HG02798 (cell line): ENCODE measurements at regions not wholly inside any gene's neighbourhood (a gene's known extent, or its start where the extent isn't known, plus 50 kb on each side); places are given as distances from the start of the nearest gene placed in this dataset.
"Not testable (repeated sequence)": the region's sequence is repeated elsewhere in the genome, so short reads cannot be mapped to it uniquely, and the experiment has no call there.

ENCODE experiments used
- ATAC-seq: cut with Tn5 transposase; IDR thresholded peaks from one replicate; pipeline ENCODE4 v1.9.1; 2021; ENCODE audit warnings: mild to moderate bottlenecking; ENCODE audit not compliant: unreplicated experiment, poor library complexity

- ATAC-seq, result no peak
Observed at GRCh38 chr7:118872568-118872967, 648.1 kb downstream of the ANKRD7 start.

- ATAC-seq, result no peak
Observed at GRCh38 chr7:118877187-118877586, 652.7 kb downstream of the ANKRD7 start.

- ATAC-seq, result no peak
Observed at GRCh38 chr7:118878336-118878735, 653.8 kb downstream of the ANKRD7 start.

- ATAC-seq, result no peak
Observed at GRCh38 chr7:118898284-118898683, 673.8 kb downstream of the ANKRD7 start.

GRCh38 chr7:118902600-118902999 is 678.1 kb downstream of the ANKRD7 start:
- ATAC-seq, result no peak

- no peak for ATAC-seq
Observed at GRCh38 chr7:118907911-118908527, 683.5 kb downstream of the ANKRD7 start.

GRCh38 chr7:118916120-118916519 is 691.6 kb downstream of the ANKRD7 start:
- not testable (repeated sequence) for ATAC-seq

GRCh38 chr7:118918556-118918955 is 694.1 kb downstream of the ANKRD7 start:
- no peak for ATAC-seq

GRCh38 chr7:118938845-118939244 is 714.3 kb downstream of the ANKRD7 start:
- ATAC-seq, result no peak

- ATAC-seq, result no peak
Observed at GRCh38 chr7:118944271-118944670, 719.8 kb downstream of the ANKRD7 start.

GRCh38 chr7:118945911-118946682 is 721.6 kb downstream of the ANKRD7 start:
- ATAC-seq, result no peak

- no peak for ATAC-seq
Observed at GRCh38 chr7:118948508-118948907, 724.0 kb downstream of the ANKRD7 start.

- no peak for ATAC-seq
Observed at GRCh38 chr7:118949031-118949430, 724.5 kb downstream of the ANKRD7 start.

- ATAC-seq, result not testable (repeated sequence)
Observed at GRCh38 chr7:118956285-118956684, 731.8 kb downstream of the ANKRD7 start.

GRCh38 chr7:118969370-118969769 is 744.9 kb downstream of the ANKRD7 start:
- no peak for ATAC-seq

- no peak for ATAC-seq
Observed at GRCh38 chr7:118971706-118972105, 747.2 kb downstream of the ANKRD7 start.

GRCh38 chr7:118974836-118975235 is 750.3 kb downstream of the ANKRD7 start:
- no peak for ATAC-seq

- ATAC-seq, result no peak
Observed at GRCh38 chr7:118995350-118995749, 770.8 kb downstream of the ANKRD7 start.

GRCh38 chr7:119007236-119007635 is 782.7 kb downstream of the ANKRD7 start:
- ATAC-seq, result no peak

GRCh38 chr7:119010635-119011034 is 786.1 kb downstream of the ANKRD7 start:
- no peak for ATAC-seq

- no peak for ATAC-seq
Observed at GRCh38 chr7:119026391-119026790, 801.9 kb downstream of the ANKRD7 start.

- no peak for ATAC-seq
Observed at GRCh38 chr7:119028736-119029135, 804.2 kb downstream of the ANKRD7 start.
